CD14-positive monocyte (primary cell): ENCODE measurements at regions not wholly inside any gene's neighbourhood (a gene's known extent, or its start where the extent isn't known, plus 50 kb on each side); places are given as distances from the start of the nearest gene placed in this dataset.
"Not testable (repeated sequence)": the region's sequence is repeated elsewhere in the genome, so short reads cannot be mapped to it uniquely, and the experiment has no call there.

Source experiments
- DNase-seq, 3 donors: peaks; one replicate each; pipeline ENCODE4 v3.0.0-alpha.2; 2011 to 2022
- H2AFZ ChIP-seq: 2 replicates; pipeline ENCODE4 v1.6.0; 2012; ENCODE audit warnings: mild to moderate bottlenecking, low read depth, low read length, inconsistent platforms; ENCODE audit not compliant: insufficient read depth, poor library complexity, severe bottlenecking
- H3K27ac ChIP-seq, 2 donors: 1 replicate in 1 of 2; 2 replicates in 1 of 2; pipeline ENCODE4 v1.5.1; 2012 to 2013; ENCODE audit warnings: low read length in 2 of 2, control low read depth in 1 of 2, inconsistent platforms in 1 of 2, low read depth in 1 of 2, mild to moderate bottlenecking in 1 of 2
- H3K27me3 ChIP-seq, 2 donors: one replicate each; pipeline versions ENCODE4 v1.6.0 to v1.6.1; 2011 to 2013; ENCODE audit warnings: low read length in 2 of 2; ENCODE audit not compliant: control insufficient read depth in 2 of 2, insufficient read depth in 2 of 2
- H3K36me3 ChIP-seq, 2 donors: replicated peaks in 1 of 2; 1 replicate in 1 of 2; 2 replicates in 1 of 2; pipeline versions ENCODE4 v1.5.1 to v1.6.1; 2012 to 2013; ENCODE audit warnings: low read length in 2 of 2, control low read depth in 1 of 2, inconsistent platforms in 1 of 2, mild to moderate bottlenecking in 1 of 2; ENCODE audit not compliant: insufficient read depth in 2 of 2, control insufficient read depth in 1 of 2
- H3K4me1 ChIP-seq, 2 donors: 1 replicate in 1 of 2; 2 replicates in 1 of 2; pipeline versions ENCODE4 v1.5.1 to v1.6.1; 2012 to 2013; ENCODE audit warnings: low read length in 2 of 2, control low read depth in 1 of 2, inconsistent platforms in 1 of 2, mild to moderate bottlenecking in 1 of 2, moderate library complexity in 1 of 2; ENCODE audit not compliant: insufficient read depth in 2 of 2, control insufficient read depth in 1 of 2
- H3K4me2 ChIP-seq: replicated peaks from 2 replicates; pipeline ENCODE3; 2012; ENCODE audit warnings: low read length, moderate library complexity, mild to moderate bottlenecking; ENCODE audit not compliant: poor library complexity, severe bottlenecking; ENCODE audit errors: extremely low read depth
- H3K4me3 ChIP-seq, 3 experiments: fragments of 200-600 bp in 1 of 3; sonication (generic) in 1 of 3; replicated peaks in 1 of 3; 1 replicate in 2 of 3; 2 replicates in 1 of 3; pipeline ENCODE4 v1.5.1; 2011 to 2013; ENCODE audit warnings: low read length in 3 of 3, mild to moderate bottlenecking in 3 of 3, control low read depth in 2 of 3, low read depth in 2 of 3, inconsistent platforms in 1 of 3, moderate library complexity in 1 of 3
- H3K79me2 ChIP-seq: 2 replicates; pipeline ENCODE4 v1.6.0; 2012; ENCODE audit warnings: mild to moderate bottlenecking, control low read depth, inconsistent platforms, low read length, moderate library complexity; ENCODE audit not compliant: insufficient read depth
- H3K9ac ChIP-seq: 2 replicates; pipeline ENCODE4 v1.6.0; 2017; ENCODE audit warnings: low read length, mild to moderate bottlenecking; ENCODE audit not compliant: insufficient read depth, poor library complexity, severe bottlenecking
- H3K9me3 ChIP-seq, 2 donors: replicated peaks in 1 of 2; 1 replicate in 1 of 2; 2 replicates in 1 of 2; pipeline versions ENCODE4 v1.5.1 to v1.6.1; 2012 to 2013; ENCODE audit warnings: low read length in 2 of 2, control low read depth in 1 of 2; ENCODE audit not compliant: control insufficient read depth in 1 of 2, insufficient read depth in 1 of 2
- H4K20me1 ChIP-seq: 2 replicates; pipeline ENCODE4 v1.6.0; 2012; ENCODE audit warnings: mild to moderate bottlenecking, low read length, control low read depth, moderate library complexity; ENCODE audit not compliant: insufficient read depth
- H3K27ac Mint-ChIP-seq, 7 donors: one replicate each; pipeline ENCODE4 v1.8.0; 2020; ENCODE audit warnings: mild to moderate bottlenecking in 7 of 7, mixed read lengths in 7 of 7, moderate library complexity in 6 of 7, inconsistent platforms in 2 of 7
- H3K27me3 Mint-ChIP-seq, 3 donors: one replicate each; pipeline ENCODE4 v1.8.0; 2021 to 2022; ENCODE audit warnings: low read depth in 3 of 3, mild to moderate bottlenecking in 3 of 3, mixed read lengths in 3 of 3, moderate library complexity in 3 of 3, inconsistent platforms in 1 of 3
- H3K36me3 Mint-ChIP-seq, 2 donors: one replicate each; pipeline ENCODE4 v1.8.0; 2020; ENCODE audit warnings: mixed read lengths in 2 of 2, inconsistent platforms in 1 of 2, mild to moderate bottlenecking in 1 of 2
- H3K4me1 Mint-ChIP-seq: one replicate; pipeline ENCODE4 v1.8.0; 2020; ENCODE audit warnings: mild to moderate bottlenecking, mixed read lengths
- H3K4me3 Mint-ChIP-seq, 2 donors: one replicate each; pipeline ENCODE4 v1.8.0; 2020; ENCODE audit warnings: mild to moderate bottlenecking in 2 of 2, mixed read lengths in 2 of 2, moderate library complexity in 1 of 2
- H3K9me3 Mint-ChIP-seq, 7 donors: one replicate each; pipeline ENCODE4 v1.8.0; 2020 to 2022; ENCODE audit warnings: mixed read lengths in 7 of 7, mild to moderate bottlenecking in 6 of 7, moderate library complexity in 6 of 7, inconsistent platforms in 2 of 7
- WGBS: methylation state at CpG from one replicate; pipeline ENCODE4 v1.1.5; 2013; ENCODE audit warnings: missing lambda C conversion rate; ENCODE audit not compliant: insufficient coverage; 5-methylcytosine and 5-hydroxymethylcytosine counted together
- intact Hi-C, 2 donors: fragments of 100-400 bp; cut with micrococcal nuclease; formaldehyde crosslinking; loops; one replicate each; pipeline versions ENCODE4 v1.15.0 to v1.15.1; 2023
- TF ChIP-seq, protein P1 (sequence below): fragments of 200-600 bp; IDR thresholded peaks from one replicate; pipeline ENCODE4 v1.8.0; 2022; ENCODE audit warnings: antibody characterized with exemption, mild to moderate bottlenecking

DNA sequence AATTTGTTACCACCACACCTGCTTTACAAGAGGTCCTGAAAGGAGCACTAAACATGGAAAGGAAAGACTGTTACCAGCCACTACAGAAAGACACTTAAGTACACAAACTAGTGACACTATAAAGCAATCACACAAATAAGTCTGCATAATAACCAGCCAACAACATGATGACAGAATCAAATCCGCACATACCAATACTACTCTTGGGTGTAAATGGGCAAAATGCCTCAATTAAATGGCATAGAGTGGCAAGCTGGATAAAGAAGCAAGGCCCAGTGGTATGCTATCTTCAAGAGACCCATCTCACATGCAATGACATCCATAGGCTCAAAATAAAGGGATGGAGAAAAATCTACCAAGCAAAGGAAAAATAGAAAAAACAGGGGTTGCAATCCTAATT lies 106.8 kb upstream of the PRR23C start:
- Mint-ChIP-seq H3K9me3 (peaks cover 0 to 8% (median 5%) of the 10 kb centered on the region in 7 donors), H3K4me3 (no peak overlapping the region), H3K36me3 (no peaks in the 10 kb centered on the region), H3K27me3 (peaks cover 3% of the 10 kb centered on the region in 3 donors), H3K4me1 (no peaks in the 10 kb centered on the region), H3K27ac (no peak overlapping the region)
- Histone ChIP-seq H4K20me1 (no peaks in the 10 kb centered on the region), H3K36me3 (no peaks in the 10 kb centered on the region), H3K9me3 (no peaks in the 10 kb centered on the region), H3K79me2 (no peaks in the 10 kb centered on the region), H2AFZ (no peak overlapping the region), H3K4me2 (no peak overlapping the region), H3K9ac (no peak overlapping the region), H3K4me1 (no peaks in the 10 kb centered on the region), H3K27me3 (no peaks in the 10 kb centered on the region), H3K27ac (no peak overlapping the region), H3K4me3 (no peak overlapping the region)
- intact Hi-C loops = no loop called here
- no CpG with 5 or more reads among the region's 1 CpG for WGBS
- TF ChIP-seq, protein P1, sequence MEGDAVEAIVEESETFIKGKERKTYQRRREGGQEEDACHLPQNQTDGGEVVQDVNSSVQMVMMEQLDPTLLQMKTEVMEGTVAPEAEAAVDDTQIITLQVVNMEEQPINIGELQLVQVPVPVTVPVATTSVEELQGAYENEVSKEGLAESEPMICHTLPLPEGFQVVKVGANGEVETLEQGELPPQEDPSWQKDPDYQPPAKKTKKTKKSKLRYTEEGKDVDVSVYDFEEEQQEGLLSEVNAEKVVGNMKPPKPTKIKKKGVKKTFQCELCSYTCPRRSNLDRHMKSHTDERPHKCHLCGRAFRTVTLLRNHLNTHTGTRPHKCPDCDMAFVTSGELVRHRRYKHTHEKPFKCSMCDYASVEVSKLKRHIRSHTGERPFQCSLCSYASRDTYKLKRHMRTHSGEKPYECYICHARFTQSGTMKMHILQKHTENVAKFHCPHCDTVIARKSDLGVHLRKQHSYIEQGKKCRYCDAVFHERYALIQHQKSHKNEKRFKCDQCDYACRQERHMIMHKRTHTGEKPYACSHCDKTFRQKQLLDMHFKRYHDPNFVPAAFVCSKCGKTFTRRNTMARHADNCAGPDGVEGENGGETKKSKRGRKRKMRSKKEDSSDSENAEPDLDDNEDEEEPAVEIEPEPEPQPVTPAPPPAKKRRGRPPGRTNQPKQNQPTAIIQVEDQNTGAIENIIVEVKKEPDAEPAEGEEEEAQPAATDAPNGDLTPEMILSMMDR = no peak
- DNase-seq = no peak

DNA sequence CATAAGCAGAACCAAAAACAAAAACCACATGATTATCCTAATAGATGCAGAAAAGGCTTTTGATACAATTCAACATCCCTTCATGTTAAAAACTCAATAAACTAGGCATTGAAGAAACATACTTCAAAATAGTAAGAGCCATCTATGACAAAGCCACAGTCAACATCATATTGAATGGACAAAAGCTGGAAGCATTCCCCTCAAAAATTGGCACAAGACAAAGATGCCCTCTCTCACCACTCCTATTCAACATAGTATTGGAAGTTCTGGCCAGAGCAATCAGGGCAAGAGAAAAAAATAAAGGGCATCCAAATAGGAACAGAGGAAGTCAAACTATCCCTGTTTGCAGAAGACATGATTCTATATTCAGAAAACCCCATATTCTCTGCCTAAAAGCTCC lies 108.7 kb upstream of the PRR23C start:
- H3K4me3 ChIP-seq, H3K4me3 Mint-ChIP-seq, H3K27ac ChIP-seq, H3K36me3 ChIP-seq, H3K9me3 ChIP-seq, DNase-seq, H3K4me2 ChIP-seq, H3K79me2 ChIP-seq, H2AFZ ChIP-seq, H3K27me3 ChIP-seq, H3K27me3 Mint-ChIP-seq, H4K20me1 ChIP-seq, H3K4me1 ChIP-seq, intact Hi-C loops, H3K27ac Mint-ChIP-seq, H3K9me3 Mint-ChIP-seq, H3K4me1 Mint-ChIP-seq, H3K9ac ChIP-seq, H3K36me3 Mint-ChIP-seq: not testable (repeated sequence)
